Stimulated activated naive CD8-positive, alpha-beta T cell treated with anti-CD3 and anti-CD28 coated beads, Interleukin-15, Interleukin-2, amounts not matched to agents 100 ng/mL and 50 ng/mL, for 24 hours (primary cell): ENCODE measurements at regions not wholly inside any gene's neighbourhood (a gene's known extent, or its start where the extent isn't known, plus 50 kb on each side); places are given as distances from the start of the nearest gene placed in this dataset.
"Not testable (repeated sequence)": the region's sequence is repeated elsewhere in the genome, so short reads cannot be mapped to it uniquely, and the experiment has no call there.

Experiments used
- H3K27ac Mint-ChIP-seq: one replicate; pipeline ENCODE4 v1.8.0; 2021; ENCODE audit warnings: mild to moderate bottlenecking, mixed read lengths
- H3K27me3 Mint-ChIP-seq: one replicate; pipeline ENCODE4 v1.8.0; 2021; ENCODE audit warnings: mixed read lengths
- H3K36me3 Mint-ChIP-seq: one replicate; pipeline ENCODE4 v1.8.0; 2021; ENCODE audit warnings: low read depth, mixed read lengths
- H3K4me1 Mint-ChIP-seq: one replicate; pipeline ENCODE4 v1.8.0; 2021; ENCODE audit warnings: low read depth, mixed read lengths
- H3K4me3 Mint-ChIP-seq: one replicate; pipeline ENCODE4 v1.8.0; 2021; ENCODE audit warnings: mild to moderate bottlenecking, mixed read lengths
- H3K9me3 Mint-ChIP-seq: one replicate; pipeline ENCODE4 v1.8.0; 2021; ENCODE audit warnings: mixed read lengths

DNA sequence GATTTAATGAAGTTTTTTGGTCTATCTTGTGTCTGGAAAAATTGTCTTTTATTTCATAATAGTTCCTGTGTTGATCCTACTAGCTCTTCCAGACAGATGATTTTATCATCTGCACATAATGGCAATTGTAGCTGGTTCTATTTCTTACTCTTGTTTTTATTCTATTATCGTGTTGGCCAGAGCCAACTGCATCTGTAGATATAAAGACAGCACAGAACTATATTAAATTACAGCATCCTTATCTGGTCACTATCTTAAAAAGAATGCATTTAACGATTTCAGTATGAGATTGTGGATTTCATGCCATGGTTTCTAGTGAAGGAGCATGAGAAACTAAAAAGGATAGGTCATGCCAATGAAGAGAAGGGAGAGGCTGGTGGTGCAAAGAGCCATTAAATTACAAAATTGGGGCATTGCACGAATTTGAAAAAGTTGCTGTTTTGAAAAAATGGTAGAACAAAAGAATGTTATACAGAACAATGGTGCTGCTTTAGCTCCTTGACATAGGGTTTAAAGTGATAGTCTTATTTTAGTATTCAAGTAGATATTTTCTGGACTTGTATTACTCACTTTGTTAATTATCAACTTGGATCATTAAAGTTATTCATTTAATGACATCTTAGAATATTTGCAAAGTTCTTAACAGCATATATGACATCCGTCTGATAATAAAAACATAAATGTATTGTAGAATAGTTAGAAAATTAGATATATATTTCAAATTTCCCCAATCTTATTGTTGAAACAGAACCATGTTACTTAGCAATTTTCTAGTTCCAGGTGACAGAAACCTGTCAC, 1250.3 kb downstream of the REEP3 start:
- Mint-ChIP-seq H3K4me3 (no peak overlapping the region), H3K9me3 (no peaks in the 10 kb centered on the region), H3K27me3 (no peaks in the 10 kb centered on the region), H3K4me1 (no peaks in the 10 kb centered on the region), H3K27ac (no peak overlapping the region), H3K36me3 (no peaks in the 10 kb centered on the region)

DNA sequence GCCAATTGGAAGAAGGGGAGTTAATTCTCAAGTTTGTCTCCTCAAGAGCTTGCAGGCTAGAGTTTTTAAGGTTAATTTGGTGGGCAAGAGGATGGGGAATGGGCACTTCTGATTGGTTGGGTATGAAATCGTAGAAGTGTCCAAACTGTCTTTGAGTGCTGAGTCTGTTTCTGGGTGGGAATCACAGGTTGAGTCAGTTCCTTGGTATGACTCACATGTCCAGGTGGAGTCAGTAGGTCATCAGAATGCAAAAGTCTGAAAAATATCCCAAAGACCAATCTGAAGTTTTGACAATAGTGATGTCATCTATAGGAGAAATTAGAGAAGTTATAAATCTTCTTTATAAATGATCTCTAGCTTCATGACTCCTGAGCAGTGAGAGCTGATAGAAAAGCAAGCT, 1252.2 kb downstream of the REEP3 start:
- Mint-ChIP-seq H3K27ac (no peak overlapping the region), H3K9me3 (no peaks in the 10 kb centered on the region), H3K4me1 (no peaks in the 10 kb centered on the region), H3K4me3 (no peak overlapping the region), H3K27me3 (no peaks in the 10 kb centered on the region), H3K36me3 (no peaks in the 10 kb centered on the region)

DNA sequence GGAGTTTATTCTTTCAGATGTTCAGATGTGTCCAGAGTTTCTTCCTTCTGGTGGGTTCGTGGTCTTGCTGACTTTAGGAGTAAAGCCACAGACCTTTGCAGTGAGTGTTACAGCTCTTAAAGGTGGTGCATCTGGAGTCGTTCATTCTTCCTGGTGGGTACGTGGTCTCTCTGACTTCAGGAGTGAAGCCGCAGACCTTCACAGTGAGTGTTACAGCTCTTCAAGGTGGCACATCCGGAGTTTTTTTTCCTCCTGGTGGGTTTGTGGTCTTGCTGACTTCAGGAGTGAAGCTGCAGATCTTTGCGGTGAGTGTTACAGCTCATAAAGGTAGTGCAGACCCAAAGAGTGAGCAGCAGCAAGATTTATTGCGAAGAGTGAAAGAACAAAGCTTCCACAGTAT, 1263.2 kb downstream of the REEP3 start:
- not testable (repeated sequence) for H3K9me3 Mint-ChIP-seq, H3K27ac Mint-ChIP-seq

DNA sequence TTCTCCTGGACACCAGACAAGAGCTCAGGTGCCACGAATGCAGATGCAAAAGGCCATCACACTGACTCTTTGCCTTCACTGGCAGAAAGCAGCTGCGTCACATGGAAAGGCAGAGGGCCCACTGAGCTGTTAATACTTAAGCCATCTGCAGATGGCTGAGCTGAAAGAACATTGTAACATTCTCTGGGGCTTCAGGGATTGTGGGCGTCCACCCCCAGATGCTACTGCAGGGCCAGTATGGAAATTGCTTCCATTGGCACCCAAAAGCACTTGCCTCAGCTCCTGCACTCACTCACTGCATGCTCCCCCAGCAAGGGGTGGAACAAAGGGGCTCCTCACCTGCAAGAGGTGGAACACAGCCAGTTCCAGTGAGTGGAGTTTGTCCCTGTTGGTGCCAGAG, 1264.6 kb downstream of the REEP3 start:
- no peak overlapping the region for H3K27ac Mint-ChIP-seq
- no peaks in the 10 kb centered on the region for H3K9me3 Mint-ChIP-seq
- no peak overlapping the region for H3K4me3 Mint-ChIP-seq
- no peaks in the 10 kb centered on the region for H3K27me3 Mint-ChIP-seq
- no peaks in the 10 kb centered on the region for H3K36me3 Mint-ChIP-seq
- H3K4me1 Mint-ChIP-seq, result no peaks in the 10 kb centered on the region

More for the DNA sequence above, 1263.2 kb downstream of the REEP3 start:
- H3K27me3 Mint-ChIP-seq, H3K36me3 Mint-ChIP-seq, H3K4me3 Mint-ChIP-seq, H3K4me1 Mint-ChIP-seq: not testable (repeated sequence)

DNA sequence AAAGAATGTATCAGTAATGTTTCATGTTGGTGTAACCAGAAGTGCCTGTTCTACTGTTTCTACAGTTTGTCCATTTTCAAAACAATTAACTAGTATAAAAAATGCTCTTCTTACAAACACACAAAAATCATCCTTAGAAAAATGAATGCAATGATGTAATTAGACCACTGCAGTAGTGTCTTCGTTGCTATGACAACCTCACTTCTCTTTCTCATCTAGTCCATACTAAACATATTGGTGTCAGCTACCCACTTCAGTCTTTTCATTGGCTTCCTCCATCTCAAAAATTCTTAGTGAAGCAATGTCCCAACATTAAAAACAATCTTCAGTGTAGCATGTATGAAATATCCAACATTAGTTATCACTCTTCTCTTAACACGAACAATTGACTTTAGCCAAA, 1265.8 kb downstream of the REEP3 start:
- Mint-ChIP-seq H3K4me3 (no peak overlapping the region), H3K27ac (no peak overlapping the region), H3K27me3 (no peaks in the 10 kb centered on the region), H3K36me3 (no peaks in the 10 kb centered on the region), H3K4me1 (no peaks in the 10 kb centered on the region), H3K9me3 (no peaks in the 10 kb centered on the region)

DNA sequence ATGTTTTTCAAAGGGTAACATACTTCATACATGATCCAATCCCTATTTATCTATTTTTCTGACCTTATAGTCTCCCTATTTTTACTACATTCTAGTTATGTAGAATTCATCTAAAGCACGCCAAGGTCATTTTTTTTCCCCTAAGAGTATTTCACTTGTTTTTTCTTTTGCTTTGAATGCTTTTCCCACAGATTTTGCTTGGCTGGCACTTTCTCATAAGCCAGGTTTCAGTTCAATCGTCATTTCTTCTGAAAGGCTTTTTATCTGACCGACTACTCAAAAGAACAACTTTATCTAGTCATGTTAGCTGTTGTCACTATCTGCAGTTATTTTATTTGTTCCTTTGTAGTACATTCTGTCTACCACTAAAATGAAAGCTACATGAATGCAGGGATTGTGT, 1274.6 kb downstream of the REEP3 start:
- Mint-ChIP-seq H3K27me3 (no peaks in the 10 kb centered on the region), H3K9me3 (peaks cover 16% of the 10 kb centered on the region), H3K4me3 (no peak overlapping the region), H3K36me3 (no peaks in the 10 kb centered on the region), H3K27ac (no peak overlapping the region), H3K4me1 (no peaks in the 10 kb centered on the region)

DNA sequence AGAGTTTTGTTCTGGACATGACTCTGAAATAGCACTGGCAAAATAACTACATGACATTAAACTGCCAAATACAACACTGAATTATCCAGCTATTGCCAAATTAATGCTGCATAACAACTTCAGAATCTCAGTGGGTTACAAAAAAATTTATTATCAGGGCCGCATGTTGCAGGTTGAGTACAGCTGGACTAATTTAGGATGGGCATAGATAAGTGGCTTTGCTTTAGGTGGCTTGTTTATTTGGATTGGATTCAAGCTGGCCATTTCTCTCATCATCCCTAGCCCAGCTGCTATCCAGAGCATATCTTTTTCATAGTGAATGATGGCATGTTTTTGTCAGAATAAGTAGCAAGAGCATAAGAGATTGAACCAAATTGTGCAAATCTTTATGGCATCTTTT, 1277.1 kb downstream of the REEP3 start:
- Mint-ChIP-seq H3K4me3 (no peak overlapping the region), H3K27me3 (no peaks in the 10 kb centered on the region), H3K36me3 (no peaks in the 10 kb centered on the region), H3K27ac (no peak overlapping the region), H3K9me3 (peaks cover 24% of the 10 kb centered on the region), H3K4me1 (no peaks in the 10 kb centered on the region)

DNA sequence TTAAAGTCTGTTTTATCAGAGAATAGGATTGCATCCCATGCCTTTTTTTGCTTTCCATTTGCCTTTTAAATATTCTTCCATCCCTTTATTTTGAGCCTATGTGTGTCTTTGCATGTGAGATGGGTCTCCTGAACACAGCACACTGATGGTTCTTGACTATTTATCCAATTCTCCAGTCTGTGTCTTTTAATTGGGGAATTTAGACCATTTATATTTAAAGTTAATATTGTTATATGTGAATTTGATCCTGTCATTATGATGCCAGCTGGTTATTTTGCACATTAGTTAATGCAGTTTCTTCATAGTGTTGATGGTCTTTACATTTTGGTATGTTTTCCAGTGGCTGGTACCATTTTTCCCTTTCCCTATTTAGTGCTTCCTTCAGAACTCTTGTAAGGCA, 1287.0 kb downstream of the REEP3 start:
- H3K4me1 Mint-ChIP-seq, H3K4me3 Mint-ChIP-seq, H3K9me3 Mint-ChIP-seq, H3K36me3 Mint-ChIP-seq, H3K27me3 Mint-ChIP-seq, H3K27ac Mint-ChIP-seq: not testable (repeated sequence)

DNA sequence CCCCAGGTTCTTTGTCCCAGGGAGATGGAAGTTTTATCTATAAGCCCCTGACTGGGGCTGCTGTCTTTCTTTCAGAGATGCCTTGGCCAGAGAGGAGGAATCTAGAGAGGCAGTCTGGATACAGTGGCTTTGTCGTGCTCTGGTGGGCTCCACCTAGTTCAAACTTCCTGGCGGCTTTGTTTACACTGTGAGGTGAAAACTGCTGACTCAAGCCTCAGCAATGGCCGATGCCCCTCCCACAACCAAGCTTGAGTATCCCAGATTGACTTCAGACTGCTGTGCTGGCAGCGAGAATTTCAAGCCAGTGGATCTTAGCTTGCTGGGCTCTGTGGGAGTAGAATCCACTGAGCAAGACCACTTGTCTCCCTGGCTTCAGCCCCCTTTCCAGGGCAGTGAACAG, 1288.8 kb downstream of the REEP3 start:
- H3K4me1 Mint-ChIP-seq, H3K27me3 Mint-ChIP-seq, H3K9me3 Mint-ChIP-seq, H3K4me3 Mint-ChIP-seq, H3K27ac Mint-ChIP-seq, H3K36me3 Mint-ChIP-seq: not testable (repeated sequence)

DNA sequence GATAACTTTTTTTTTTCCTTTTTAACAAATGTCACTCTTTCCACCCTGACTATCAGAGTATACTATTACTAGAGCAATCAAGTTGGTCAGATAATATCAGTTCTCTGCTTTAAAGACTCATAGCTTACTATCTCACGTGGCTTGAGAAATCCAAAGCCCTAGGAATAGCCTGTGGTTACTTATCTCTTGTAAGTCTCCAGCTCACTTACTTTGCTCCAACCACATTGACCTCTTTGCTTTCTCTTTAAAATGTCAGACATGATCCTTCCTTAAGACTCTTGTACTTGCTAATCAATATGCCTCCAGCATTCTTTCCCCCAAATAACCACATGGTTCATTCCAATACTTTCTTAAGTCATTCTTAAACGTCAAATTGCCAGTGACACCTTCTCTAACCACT, 1292.2 kb downstream of the REEP3 start:
- Mint-ChIP-seq H3K9me3 (no peaks in the 10 kb centered on the region), H3K27ac (no peak overlapping the region), H3K27me3 (no peaks in the 10 kb centered on the region), H3K4me1 (no peaks in the 10 kb centered on the region), H3K36me3 (no peaks in the 10 kb centered on the region), H3K4me3 (no peak overlapping the region)

DNA sequence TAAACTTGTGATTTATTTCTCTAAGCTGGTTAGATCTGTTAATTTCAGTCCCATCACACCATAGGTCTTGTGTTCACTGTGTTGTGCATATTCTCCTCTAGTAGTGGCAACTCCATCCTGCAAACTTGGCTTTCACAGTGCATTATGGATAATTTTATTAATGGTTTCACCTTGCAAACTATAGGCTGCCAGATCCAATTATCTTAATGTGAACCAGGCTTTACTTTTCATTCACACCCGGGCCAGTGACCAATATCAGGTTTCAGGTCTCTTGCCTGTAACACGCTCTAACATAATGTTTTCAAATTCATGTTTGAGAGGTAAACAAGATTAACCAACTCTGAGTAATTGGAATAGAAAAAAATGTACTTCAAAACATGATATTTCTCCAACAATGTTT, 1293.0 kb downstream of the REEP3 start:
- Mint-ChIP-seq H3K36me3 (no peaks in the 10 kb centered on the region), H3K27me3 (no peaks in the 10 kb centered on the region), H3K4me3 (no peak overlapping the region)

DNA sequence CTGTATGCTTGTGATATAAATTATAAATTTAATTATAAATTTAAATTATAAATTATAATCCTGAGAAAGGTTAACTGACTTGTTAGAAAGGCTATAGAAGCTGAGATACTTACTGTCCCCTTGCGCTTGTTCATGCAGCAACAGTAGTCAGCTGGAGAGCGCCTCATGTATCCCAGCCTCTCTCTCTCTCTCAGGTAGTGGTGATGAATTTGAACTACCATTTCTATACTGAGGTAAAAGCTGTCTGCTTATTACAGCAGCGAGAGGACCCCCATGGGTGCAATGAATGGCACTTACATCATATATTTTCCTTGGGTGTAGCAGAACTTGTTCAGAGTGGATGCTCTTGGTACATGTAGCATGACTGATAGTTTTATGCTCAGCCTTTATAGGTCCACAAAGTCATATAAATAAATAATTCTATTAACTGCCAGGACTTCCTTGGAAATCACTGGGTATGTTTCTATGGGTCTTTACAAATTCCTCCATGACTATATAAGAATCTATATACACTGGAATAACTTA, 1308.7 kb downstream of the REEP3 start:
- Mint-ChIP-seq H3K27ac (no peak overlapping the region), H3K9me3 (peaks cover 6% of the 10 kb centered on the region), H3K4me1 (no peaks in the 10 kb centered on the region), H3K36me3 (no peaks in the 10 kb centered on the region), H3K27me3 (no peaks in the 10 kb centered on the region), H3K4me3 (no peak overlapping the region)

More for the DNA sequence above, 1293.0 kb downstream of the REEP3 start:
- H3K9me3 Mint-ChIP-seq, result no peaks in the 10 kb centered on the region
- no peak overlapping the region for H3K27ac Mint-ChIP-seq
- H3K4me1 Mint-ChIP-seq, result no peaks in the 10 kb centered on the region

DNA sequence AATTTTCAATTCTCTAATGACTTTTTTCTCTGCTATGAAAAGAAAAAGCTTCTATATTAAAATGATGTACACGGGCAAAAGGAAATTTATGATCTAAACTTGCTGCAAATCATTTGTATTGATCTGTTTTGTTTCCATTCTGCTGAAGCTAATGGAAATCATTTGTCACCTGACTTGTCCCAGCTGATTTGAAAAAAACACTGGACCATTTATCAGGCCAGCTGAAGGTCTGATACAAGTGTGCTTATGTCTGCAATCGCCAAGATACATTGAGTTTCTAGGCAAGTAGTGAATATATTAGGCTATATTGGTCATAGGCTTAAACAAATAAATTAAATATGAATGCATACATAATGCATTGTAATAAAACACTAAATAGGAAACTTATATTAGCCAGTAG, 1309.7 kb downstream of the REEP3 start:
- H3K27ac Mint-ChIP-seq, result no peak overlapping the region
- no peaks in the 10 kb centered on the region for H3K27me3 Mint-ChIP-seq
- H3K36me3 Mint-ChIP-seq, result no peaks in the 10 kb centered on the region
- peaks cover 6% of the 10 kb centered on the region for H3K9me3 Mint-ChIP-seq
- H3K4me3 Mint-ChIP-seq, result no peak overlapping the region
- no peaks in the 10 kb centered on the region for H3K4me1 Mint-ChIP-seq

DNA sequence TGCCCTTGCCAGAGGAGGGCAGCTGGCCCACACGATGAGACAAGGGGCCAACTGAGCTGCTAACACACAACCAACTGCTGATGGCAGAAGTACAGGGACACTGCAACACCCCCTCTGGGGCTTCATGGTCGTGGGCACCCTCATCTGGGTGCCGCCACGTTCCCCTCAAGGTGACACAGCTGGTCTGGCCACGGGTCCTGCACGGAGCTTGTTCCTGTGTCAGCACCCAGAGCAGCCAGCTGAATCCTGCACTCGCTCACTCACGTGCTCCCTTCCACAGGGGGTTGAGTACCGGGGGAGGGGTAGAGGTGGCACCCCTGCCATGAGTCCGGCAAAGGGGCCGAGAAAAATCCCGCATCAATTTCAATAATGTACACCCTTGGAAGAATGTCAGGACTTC, 1319.1 kb downstream of the REEP3 start:
- H3K4me1 Mint-ChIP-seq, result no peaks in the 10 kb centered on the region
- no peak overlapping the region for H3K4me3 Mint-ChIP-seq
- H3K27me3 Mint-ChIP-seq, result no peaks in the 10 kb centered on the region
- no peak overlapping the region for H3K27ac Mint-ChIP-seq
- no peaks in the 10 kb centered on the region for H3K36me3 Mint-ChIP-seq
- peaks cover 10% of the 10 kb centered on the region for H3K9me3 Mint-ChIP-seq

DNA sequence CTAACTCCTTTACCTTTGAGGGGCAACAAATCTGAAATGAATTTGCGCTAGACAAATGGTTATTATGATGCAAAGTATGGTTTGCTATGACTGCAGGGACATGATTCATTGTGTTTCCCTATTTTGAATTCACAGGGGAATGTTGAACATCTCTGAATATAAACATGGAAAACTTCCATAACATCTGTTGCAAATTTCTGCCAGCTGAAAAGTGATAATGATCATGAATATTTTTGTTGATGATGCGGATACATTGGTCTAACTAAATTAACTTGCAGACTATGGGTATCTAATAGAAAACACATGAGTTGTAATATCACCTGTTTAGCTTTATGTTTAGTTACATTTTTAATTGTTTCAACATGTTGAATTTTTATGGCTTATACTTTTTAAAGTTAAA, 1325.5 kb downstream of the REEP3 start:
- Mint-ChIP-seq H3K9me3 (peaks cover 16% of the 10 kb centered on the region), H3K27ac (no peak overlapping the region), H3K4me3 (no peak overlapping the region), H3K27me3 (no peaks in the 10 kb centered on the region), H3K36me3 (no peaks in the 10 kb centered on the region), H3K4me1 (no peaks in the 10 kb centered on the region)

DNA sequence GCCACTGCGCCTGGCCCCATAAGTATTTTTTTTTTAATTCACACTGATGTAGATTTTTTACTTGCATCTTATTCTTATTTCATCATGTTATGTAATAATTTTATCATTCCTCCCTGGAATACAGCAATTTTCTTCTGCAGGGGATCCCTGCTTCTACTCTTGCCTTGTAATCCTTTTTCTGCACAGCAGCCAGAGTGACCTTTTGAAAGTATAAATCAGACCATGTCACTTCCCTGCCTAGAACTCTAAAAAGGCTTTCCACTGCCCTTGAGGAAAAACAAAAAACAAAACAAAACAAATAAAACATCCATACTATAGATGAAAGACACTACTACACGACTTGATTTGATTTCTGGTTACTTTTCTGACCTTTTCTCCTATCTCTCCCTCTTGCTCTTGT, 1334.7 kb downstream of the REEP3 start:
- H3K27me3 Mint-ChIP-seq, result no peaks in the 10 kb centered on the region
- no peak overlapping the region for H3K27ac Mint-ChIP-seq
- no peak overlapping the region for H3K4me3 Mint-ChIP-seq
- no peaks in the 10 kb centered on the region for H3K4me1 Mint-ChIP-seq
- no peaks in the 10 kb centered on the region for H3K36me3 Mint-ChIP-seq
- H3K9me3 Mint-ChIP-seq, result peaks cover 6% of the 10 kb centered on the region
